Tibial nerve (tissue), 4 donors: ENCODE measurements at regions not wholly inside any gene's neighbourhood (a gene's known extent, or its start where the extent isn't known, plus 50 kb on each side); places are given as distances from the start of the nearest gene placed in this dataset.

Experiments
- DNase-seq, 2 donors: peaks; one replicate each; pipeline ENCODE4 v3.0.0-alpha.2; 2019; ENCODE audit warnings: low spot score in 2 of 2
- H3K27ac ChIP-seq, 4 donors: fragments of 200-600 bp; sonication (generic) in 3 of 4; one replicate each; pipeline ENCODE4 v1.5.1; 2017 to 2019; ENCODE audit warnings: mild to moderate bottlenecking in 1 of 4
- H3K27me3 ChIP-seq, 2 donors: fragments of 200-600 bp; sonication (generic) in 1 of 2; one replicate each; pipeline versions ENCODE4 v1.5.1 to v1.6.0; 2017 to 2019
- H3K36me3 ChIP-seq, 3 donors: fragments of 200-600 bp; sonication (generic); one replicate each; pipeline ENCODE4 v1.5.1; 2018 to 2019
- H3K4me1 ChIP-seq, 4 donors: fragments of 200-600 bp; sonication (generic) in 3 of 4; one replicate each; pipeline ENCODE4 v1.5.1; 2017 to 2019
- H3K4me3 ChIP-seq, 4 donors: fragments of 200-600 bp; sonication (generic) in 3 of 4; one replicate each; pipeline ENCODE4 v1.5.1; 2017 to 2019; ENCODE audit warnings: mild to moderate bottlenecking in 1 of 4, moderate library complexity in 1 of 4
- H3K9me3 ChIP-seq, 4 donors: fragments of 200-600 bp; sonication (generic) in 3 of 4; one replicate each; pipeline ENCODE4 v1.5.1; 2017 to 2019
- CTCF ChIP-seq, 5 experiments: fragments of 200-600 bp in 3 of 5; fragments of 450-650 bp in 2 of 5; sonication (generic) in 3 of 5; IDR thresholded peaks; one replicate each; pipeline ENCODE4 v1.5.1; 2016 to 2019; ENCODE audit warnings: antibody characterized with exemption in 5 of 5, mild to moderate bottlenecking in 3 of 5, moderate library complexity in 2 of 5
- EP300 ChIP-seq, 2 donors: sonication (generic); formaldehyde crosslinking; IDR thresholded peaks; one replicate each; pipeline ENCODE4 v1.6.1; 2017; ENCODE audit warnings: antibody characterized with exemption in 2 of 2, mild to moderate bottlenecking in 1 of 2
- POLR2A ChIP-seq, 2 donors: fragments of 450-650 bp; IDR thresholded peaks; one replicate each; pipeline ENCODE4 v1.6.1; 2017; ENCODE audit warnings: antibody characterized with exemption in 2 of 2, mild to moderate bottlenecking in 2 of 2, moderate library complexity in 2 of 2
- WGBS, 2 donors: methylation state at CpG; one replicate each; pipeline ENCODE4 v1.1.5; 2018; 5-methylcytosine and 5-hydroxymethylcytosine counted together

DNA sequence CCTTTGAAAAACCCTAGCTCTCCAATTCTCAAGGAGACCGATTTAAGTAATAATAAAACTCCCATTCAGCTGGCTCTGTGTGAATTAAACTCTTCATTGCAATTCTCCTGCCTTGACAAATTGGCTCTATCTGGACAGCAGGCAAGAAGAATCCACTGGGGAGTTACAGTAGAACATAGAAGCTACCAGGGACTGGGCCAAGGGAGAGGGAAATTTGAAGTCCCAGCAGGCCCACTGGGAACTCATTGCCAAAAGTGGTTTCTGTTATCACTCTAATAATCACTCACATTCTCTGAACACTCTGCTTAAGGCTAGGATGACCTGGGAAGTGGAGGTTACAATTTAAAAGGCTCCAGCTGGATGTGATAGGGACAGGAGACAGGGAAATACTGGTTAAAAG is 384.5 kb upstream of the CCDC196 start:
- H3K27ac ChIP-seq = no peak overlapping the region
- 85 to 91% methylated on average over 1 of the region's 1 CpG for WGBS, 2 donors
- TF ChIP-seq POLR2A (IDR thresholded peaks at IDR 0.05) = no peak
- no peak for TF ChIP-seq EP300 (IDR thresholded peaks at IDR 0.05)
- TF ChIP-seq CTCF (IDR thresholded peaks at IDR 0.05) = no peak

DNA sequence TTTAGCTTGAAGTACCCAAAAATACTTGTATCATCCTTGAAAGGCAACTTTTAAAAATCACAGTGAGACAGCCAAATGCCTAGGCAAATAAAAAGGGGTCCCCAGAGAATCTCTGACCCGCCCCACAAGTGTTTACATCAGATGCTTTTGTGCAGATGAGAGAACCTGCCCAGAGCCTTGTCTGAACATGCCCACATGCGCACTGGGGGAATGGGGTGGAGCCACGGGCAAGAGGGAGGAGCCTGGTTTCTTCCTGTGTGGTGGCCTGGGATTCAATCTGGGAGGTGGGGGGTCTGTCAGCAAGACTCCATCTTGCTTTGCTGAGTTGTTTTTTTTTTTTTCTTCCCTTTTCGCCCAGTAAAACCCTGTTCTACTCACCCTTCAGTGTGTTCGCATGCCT is 381.7 kb upstream of the CCDC196 start:
- no peaks in the 10 kb centered on the region for H3K27me3 ChIP-seq
- H3K9me3 ChIP-seq = no peaks in the 10 kb centered on the region
- no peaks in the 10 kb centered on the region for H3K4me1 ChIP-seq
- DNase-seq = no peak
- H3K27ac ChIP-seq = no peak overlapping the region
- 81 to 90% methylated on average over 5 of the region's 5 CpGs for WGBS, 2 donors
- no peaks in the 10 kb centered on the region for H3K36me3 ChIP-seq
- no peak overlapping the region for H3K4me3 ChIP-seq
- no peak for TF ChIP-seq CTCF (IDR thresholded peaks at IDR 0.05)
- no peak for TF ChIP-seq POLR2A (IDR thresholded peaks at IDR 0.05)
- no peak for TF ChIP-seq EP300 (IDR thresholded peaks at IDR 0.05)

More for the DNA sequence above, 384.5 kb upstream of the CCDC196 start:
- H3K27me3 ChIP-seq = no peaks in the 10 kb centered on the region
- H3K4me1 ChIP-seq = no peaks in the 10 kb centered on the region
- no peak for DNase-seq
- no peaks in the 10 kb centered on the region for H3K9me3 ChIP-seq
- no peak overlapping the region for H3K4me3 ChIP-seq
- H3K36me3 ChIP-seq = no peaks in the 10 kb centered on the region

DNA sequence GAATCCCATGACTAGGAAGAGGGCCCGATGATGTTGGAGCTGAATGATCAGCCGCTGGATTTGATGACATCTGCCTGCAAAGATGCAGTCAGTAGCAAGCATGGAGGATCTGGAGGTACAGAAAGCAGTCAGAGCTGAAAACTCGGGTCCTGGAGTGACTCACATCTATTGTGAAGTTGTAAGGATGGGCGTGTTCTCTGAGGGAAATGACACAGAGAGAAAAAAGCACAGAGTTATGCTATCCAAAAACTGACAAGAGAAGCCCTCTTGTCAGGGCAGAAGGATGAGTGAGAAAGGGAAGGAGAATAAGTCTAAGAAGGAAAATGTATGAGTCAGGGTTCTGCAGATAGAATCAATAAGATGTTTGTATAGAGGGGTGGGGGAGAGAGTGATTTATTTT is 380.4 kb upstream of the CCDC196 start:
- Histone ChIP-seq H3K4me1 (no peaks in the 10 kb centered on the region), H3K9me3 (no peaks in the 10 kb centered on the region), H3K27ac (no peak overlapping the region), H3K36me3 (no peaks in the 10 kb centered on the region), H3K27me3 (no peaks in the 10 kb centered on the region), H3K4me3 (no peak overlapping the region)
- 67 to 71% methylated on average over 4 of the region's 4 CpGs for WGBS, 2 donors
- TF ChIP-seq POLR2A (IDR thresholded peaks at IDR 0.05) = no peak
- TF ChIP-seq CTCF (IDR thresholded peaks at IDR 0.05) = no peak
- no peak for TF ChIP-seq EP300 (IDR thresholded peaks at IDR 0.05)
- no peak for DNase-seq

- no peak overlapping the region for H3K4me3 ChIP-seq
- WGBS, 2 donors = 80 to 89% methylated on average over 1 of the region's 1 CpG
- TF ChIP-seq POLR2A (IDR thresholded peaks at IDR 0.05) = no peak
- TF ChIP-seq CTCF (IDR thresholded peaks at IDR 0.05) = no peak
- no peak for TF ChIP-seq EP300 (IDR thresholded peaks at IDR 0.05)
- no peaks in the 10 kb centered on the region for H3K36me3 ChIP-seq
- no peaks in the 10 kb centered on the region for H3K27me3 ChIP-seq
- no peaks in the 10 kb centered on the region for H3K9me3 ChIP-seq
- H3K4me1 ChIP-seq = no peaks in the 10 kb centered on the region
- DNase-seq = no peak
- no peak overlapping the region for H3K27ac ChIP-seq
Observed at GRCh38 chr14:66109426-66109825, 376.7 kb upstream of the CCDC196 start.

DNA sequence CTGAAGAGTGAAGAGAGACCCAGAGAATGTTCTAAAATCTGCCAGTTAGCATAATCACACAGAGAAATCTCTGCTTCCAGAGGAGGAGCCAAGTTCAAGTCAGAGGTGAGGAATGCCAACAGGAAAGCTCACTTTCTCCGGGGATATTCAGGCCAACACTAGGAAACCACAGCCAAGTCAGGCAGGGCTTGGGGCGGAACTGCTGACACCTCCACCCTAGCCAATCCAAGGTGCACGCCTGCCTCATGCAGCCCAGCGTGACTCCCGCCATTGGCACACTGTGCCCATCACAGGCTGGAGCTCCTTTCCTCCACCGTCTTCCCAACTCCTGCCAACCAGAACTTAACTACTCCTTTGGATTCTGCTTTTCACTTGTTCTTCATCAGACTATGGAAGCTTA is 374.3 kb upstream of the CCDC196 start:
- H3K4me1 ChIP-seq = no peaks in the 10 kb centered on the region
- H3K4me3 ChIP-seq = no peak overlapping the region
- TF ChIP-seq CTCF (IDR thresholded peaks at IDR 0.05) (no peak), POLR2A (IDR thresholded peaks at IDR 0.05) (no peak), EP300 (IDR thresholded peaks at IDR 0.05) (no peak)
- H3K36me3 ChIP-seq = no peaks in the 10 kb centered on the region
- 86 to 94% methylated on average over 6 of the region's 6 CpGs for WGBS, 2 donors
- H3K9me3 ChIP-seq = no peaks in the 10 kb centered on the region
- no peak overlapping the region for H3K27ac ChIP-seq
- H3K27me3 ChIP-seq = no peaks in the 10 kb centered on the region
- no peak for DNase-seq
